Psoas muscle (tissue), 7 donors: ENCODE measurements at regions not wholly inside any gene's neighbourhood (a gene's known extent, or its start where the extent isn't known, plus 50 kb on each side); places are given as distances from the start of the nearest gene placed in this dataset.

Experiments
- ATAC-seq, 4 donors: fragments of 200-7000 bp; cut with Tn5 transposase; one replicate each; pipeline ENCODE4 v1.9.1; 2020; ENCODE audit warnings: moderate library complexity in 3 of 4, mild to moderate bottlenecking in 2 of 4
- DNase-seq, 2 donors: peaks; one replicate each; pipeline ENCODE4 v3.0.0-alpha.2; 2020
- H3K27ac ChIP-seq: fragments of 200-600 bp; one replicate; pipeline ENCODE4 v1.8.0; 2022
- H3K27me3 ChIP-seq, 3 donors: fragments of 200-600 bp in 1 of 3; one replicate each; pipeline versions ENCODE4 v1.6.1 to v1.8.0; 2013 to 2022; ENCODE audit warnings: low read length in 2 of 3, mild to moderate bottlenecking in 2 of 3, moderate library complexity in 1 of 3; ENCODE audit not compliant: insufficient read depth in 3 of 3
- H3K36me3 ChIP-seq, 2 donors: fragments of 200-600 bp in 1 of 2; one replicate each; pipeline versions ENCODE4 v1.6.1 to v1.8.0; 2013 to 2022; ENCODE audit warnings: low read depth in 1 of 2, mild to moderate bottlenecking in 1 of 2, moderate library complexity in 1 of 2; ENCODE audit not compliant: insufficient read depth in 1 of 2
- H3K4me1 ChIP-seq: fragments of 200-600 bp; one replicate; pipeline ENCODE4 v1.8.0; 2022
- H3K4me3 ChIP-seq: fragments of 200-600 bp; one replicate; pipeline ENCODE4 v1.8.0; 2022; ENCODE audit warnings: mild to moderate bottlenecking
- H3K9me3 ChIP-seq: fragments of 200-600 bp; one replicate; pipeline ENCODE4 v1.8.0; 2022
- WGBS, 3 donors: extraction: QIAGEN DNeasy Blood & Tissue Kit; methylation state at CpG; one replicate each; pipeline versions ENCODE4 v1.1.6 to v1.1.7; 2013; 5-methylcytosine and 5-hydroxymethylcytosine counted together
- intact Hi-C, 2 donors: fragments of 100-400 bp; cut with DNase I; formaldehyde crosslinking; loops; one replicate each; pipeline versions ENCODE4 v1.11.0 to v1.14.2; 2022
- TF ChIP-seq, protein P1 (sequence below): fragments of 200-600 bp; IDR thresholded peaks from one replicate; pipeline ENCODE4 v1.8.0; 2022; ENCODE audit warnings: antibody characterized with exemption
- donor health status: healthy with polysubstance abuse.
- donor health status: DM: no; HTN: no; CAD: no; lungs with moderate emphysema.
- donor health status: Bipolar disorder and iron deficiency.
- donor health status: healthy.
- donor health status: DM: yes; HTN: yes; CAD: no.
- donor health status: DM: no; HTN: no; CAD: no.
- donor health status: DM: yes; HTN: yes; CAD: no.

DNA sequence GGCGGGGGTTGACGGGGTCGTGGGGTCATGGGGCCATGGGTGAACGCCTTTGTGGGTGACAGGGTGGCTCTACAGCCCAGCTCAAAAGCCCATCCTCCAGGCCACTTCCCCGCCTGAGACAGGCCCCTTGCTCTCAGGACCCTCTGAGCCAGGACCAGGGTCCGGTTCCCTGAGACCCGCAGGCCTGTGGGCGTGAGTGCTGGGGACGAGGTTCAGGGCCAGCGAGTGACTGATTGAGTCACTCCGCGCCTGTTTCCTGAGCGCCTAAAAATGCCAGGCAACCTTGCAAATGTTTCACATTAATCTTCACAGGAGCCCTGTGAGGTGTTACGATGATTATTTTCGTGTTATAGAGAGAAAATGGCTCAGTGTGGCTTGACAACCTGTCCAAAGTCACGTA is 97.8 kb downstream of the ZNF674 start:
- DNase-seq: no peak
- H3K27me3 ChIP-seq: peaks cover 0 to 3% (median 0%) of the 10 kb centered on the region in 3 donors
- H3K9me3 ChIP-seq: no peaks in the 10 kb centered on the region
- TF ChIP-seq, protein P1, sequence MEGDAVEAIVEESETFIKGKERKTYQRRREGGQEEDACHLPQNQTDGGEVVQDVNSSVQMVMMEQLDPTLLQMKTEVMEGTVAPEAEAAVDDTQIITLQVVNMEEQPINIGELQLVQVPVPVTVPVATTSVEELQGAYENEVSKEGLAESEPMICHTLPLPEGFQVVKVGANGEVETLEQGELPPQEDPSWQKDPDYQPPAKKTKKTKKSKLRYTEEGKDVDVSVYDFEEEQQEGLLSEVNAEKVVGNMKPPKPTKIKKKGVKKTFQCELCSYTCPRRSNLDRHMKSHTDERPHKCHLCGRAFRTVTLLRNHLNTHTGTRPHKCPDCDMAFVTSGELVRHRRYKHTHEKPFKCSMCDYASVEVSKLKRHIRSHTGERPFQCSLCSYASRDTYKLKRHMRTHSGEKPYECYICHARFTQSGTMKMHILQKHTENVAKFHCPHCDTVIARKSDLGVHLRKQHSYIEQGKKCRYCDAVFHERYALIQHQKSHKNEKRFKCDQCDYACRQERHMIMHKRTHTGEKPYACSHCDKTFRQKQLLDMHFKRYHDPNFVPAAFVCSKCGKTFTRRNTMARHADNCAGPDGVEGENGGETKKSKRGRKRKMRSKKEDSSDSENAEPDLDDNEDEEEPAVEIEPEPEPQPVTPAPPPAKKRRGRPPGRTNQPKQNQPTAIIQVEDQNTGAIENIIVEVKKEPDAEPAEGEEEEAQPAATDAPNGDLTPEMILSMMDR: no peak
- H3K4me1 ChIP-seq: no peaks in the 10 kb centered on the region
- peak in 2 of 4 donors; percentile 41 to 57 for ATAC-seq
- intact Hi-C loops: no loop called here
- peak overlapping the region; percentile 76 for H3K4me3 ChIP-seq
- H3K27ac ChIP-seq: peak overlapping the region; percentile 80
- peaks cover 0 to 28% of the 10 kb centered on the region in 2 donors for H3K36me3 ChIP-seq
- WGBS, 3 donors: 0 to 27% (median 1%) methylated on average over 10 to 16 of the region's 16 CpGs

DNA sequence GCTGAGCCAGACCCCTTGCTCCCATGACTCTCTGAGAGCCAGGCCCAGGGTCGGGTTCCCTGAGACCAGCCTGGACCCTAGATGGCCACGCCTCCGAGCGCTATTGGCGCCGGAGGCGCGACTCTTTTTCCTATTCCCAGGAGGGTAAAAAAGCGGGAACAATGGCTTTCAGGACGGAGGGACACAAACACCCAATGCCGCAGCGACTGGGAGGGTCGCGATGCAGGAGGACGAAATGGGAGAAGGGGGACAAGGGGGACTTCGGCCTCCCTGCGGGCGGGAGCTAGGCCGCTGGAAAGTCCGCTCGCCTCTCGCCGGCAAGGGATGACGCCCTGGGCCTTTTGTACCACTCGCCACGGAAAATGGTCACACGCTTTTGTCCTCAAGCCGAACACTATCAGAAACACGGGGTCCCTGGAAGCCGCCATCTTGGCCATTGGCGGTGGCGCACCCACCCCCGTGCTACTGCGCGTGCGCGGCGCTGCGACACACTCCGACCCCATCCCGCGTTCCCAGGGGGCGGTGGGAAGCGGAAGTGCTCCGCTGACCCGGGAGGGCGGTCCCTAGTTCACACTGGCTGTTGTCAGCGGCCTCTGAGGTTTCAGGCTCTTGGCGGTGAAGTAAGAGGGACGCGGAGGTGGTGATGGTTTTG is 98.4 kb downstream of the ZNF674 start:
- Histone ChIP-seq H3K27ac (peak overlapping the region; percentile 80), H3K36me3 (peaks cover 0 to 28% of the 10 kb centered on the region in 2 donors), H3K27me3 (peaks cover 0 to 3% (median 0%) of the 10 kb centered on the region in 3 donors), H3K9me3 (no peaks in the 10 kb centered on the region), H3K4me1 (no peaks in the 10 kb centered on the region), H3K4me3 (peak overlapping the region; percentile 76)
- intact Hi-C loops: no loop called here
- WGBS, 3 donors: 0 to 31% (median 0%) methylated on average over 30 to 51 of the region's 51 CpGs
- ATAC-seq (peak; percentile 97 to 99 (median 98)), DNase-seq (peak; percentile 89 to 94)
- TF ChIP-seq, protein P1: no peak

DNA sequence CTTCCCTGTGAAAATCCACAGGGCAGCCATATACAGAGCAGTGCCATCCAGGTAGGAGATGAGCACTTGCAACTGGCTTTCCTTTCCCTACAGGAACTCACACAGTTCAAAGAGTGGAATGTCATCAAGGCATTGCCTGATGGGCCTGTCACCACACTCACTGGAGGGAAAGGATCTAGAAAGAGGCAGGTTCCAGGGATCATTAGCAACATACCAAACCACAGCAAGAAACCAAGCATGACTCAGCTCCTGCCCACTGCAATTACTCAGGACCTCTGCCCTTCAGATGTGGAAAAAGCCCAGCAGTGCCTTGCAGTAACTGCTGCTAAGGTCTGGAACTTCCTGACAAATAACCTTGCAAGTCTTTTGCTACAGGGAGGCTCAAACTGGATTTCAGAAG is 101.2 kb downstream of the ZNF674 start:
- Histone ChIP-seq H3K4me3 (no peak overlapping the region), H3K36me3 (peaks cover 0 to 7% of the 10 kb centered on the region in 2 donors), H3K27me3 (peaks cover 0 to 3% (median 0%) of the 10 kb centered on the region in 3 donors), H3K27ac (no peak overlapping the region), H3K9me3 (no peaks in the 10 kb centered on the region), H3K4me1 (no peaks in the 10 kb centered on the region)
- intact Hi-C loops: no loop called here
- TF ChIP-seq, protein P1: no peak
- ATAC-seq: no peak
- no peak for DNase-seq

DNA sequence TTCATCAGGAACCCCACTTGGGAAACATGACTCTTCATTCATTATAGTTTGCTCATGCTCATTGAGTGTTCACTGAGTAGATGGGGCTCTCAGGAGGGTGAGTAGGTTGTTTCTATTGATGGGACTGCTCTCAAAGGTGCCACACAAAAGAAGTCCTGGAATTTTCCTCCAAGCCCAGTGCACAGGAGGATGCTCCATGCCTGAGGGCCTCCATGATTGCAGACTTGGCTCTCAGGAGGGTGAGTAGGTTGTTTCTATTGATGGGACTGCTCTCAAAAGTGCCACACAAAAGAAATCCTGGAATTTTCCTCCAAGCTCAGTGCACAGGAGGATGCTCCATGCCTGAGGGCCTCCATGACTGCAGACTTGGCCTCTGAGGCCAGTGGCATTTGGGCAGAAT is 108.5 kb downstream of the ZNF674 start:
- no peak overlapping the region for H3K27ac ChIP-seq
- intact Hi-C loops: no loop called here
- no peaks in the 10 kb centered on the region for H3K36me3 ChIP-seq
- no peaks in the 10 kb centered on the region for H3K4me1 ChIP-seq
- H3K27me3 ChIP-seq: peaks cover 0 to 12% (median 0%) of the 10 kb centered on the region in 3 donors
- ATAC-seq: no peak
- no peak overlapping the region for H3K4me3 ChIP-seq
- TF ChIP-seq, protein P1: no peak
- DNase-seq: no peak
- H3K9me3 ChIP-seq: no peaks in the 10 kb centered on the region

DNA sequence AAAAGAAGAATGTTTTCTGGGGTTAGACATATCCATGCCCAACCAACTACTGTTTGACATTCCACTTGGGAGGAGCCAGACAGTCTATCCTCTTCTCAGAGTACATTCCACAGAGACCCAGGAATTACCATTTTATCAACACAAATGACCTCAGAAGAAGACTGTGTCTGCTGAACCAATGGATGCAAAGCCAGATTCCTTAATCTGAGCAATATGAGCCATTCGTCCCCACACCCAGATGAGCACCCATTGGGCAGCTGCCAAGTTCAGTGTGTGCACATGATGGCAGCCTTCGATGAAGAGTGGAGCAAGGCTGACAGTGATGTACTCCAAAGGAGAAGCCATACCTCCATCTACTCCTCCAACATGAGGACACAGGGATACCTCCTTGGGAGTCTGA is 111.3 kb downstream of the ZNF674 start:
- no peaks in the 10 kb centered on the region for H3K36me3 ChIP-seq
- ATAC-seq (no peak), DNase-seq (no peak)
- H3K27me3 ChIP-seq: peaks cover 0 to 22% (median 0%) of the 10 kb centered on the region in 3 donors
- H3K27ac ChIP-seq: no peak overlapping the region
- H3K4me1 ChIP-seq: no peaks in the 10 kb centered on the region
- intact Hi-C loops: no loop called here
- TF ChIP-seq, protein P1: no peak
- no peak overlapping the region for H3K4me3 ChIP-seq
- 57 to 89% (median 80%) methylated on average over 2 of the region's 2 CpGs for WGBS, 3 donors
- H3K9me3 ChIP-seq: no peaks in the 10 kb centered on the region
